ENCODE measurements at regions not wholly inside any gene's neighbourhood (a gene's known extent, or its start where the extent isn't known, plus 50 kb on each side); places are given as distances from the start of the nearest gene placed in this dataset.
"Not testable (repeated sequence)": the region's sequence is repeated elsewhere in the genome, so short reads cannot be mapped to it uniquely, and the experiment has no call there.

DNA sequence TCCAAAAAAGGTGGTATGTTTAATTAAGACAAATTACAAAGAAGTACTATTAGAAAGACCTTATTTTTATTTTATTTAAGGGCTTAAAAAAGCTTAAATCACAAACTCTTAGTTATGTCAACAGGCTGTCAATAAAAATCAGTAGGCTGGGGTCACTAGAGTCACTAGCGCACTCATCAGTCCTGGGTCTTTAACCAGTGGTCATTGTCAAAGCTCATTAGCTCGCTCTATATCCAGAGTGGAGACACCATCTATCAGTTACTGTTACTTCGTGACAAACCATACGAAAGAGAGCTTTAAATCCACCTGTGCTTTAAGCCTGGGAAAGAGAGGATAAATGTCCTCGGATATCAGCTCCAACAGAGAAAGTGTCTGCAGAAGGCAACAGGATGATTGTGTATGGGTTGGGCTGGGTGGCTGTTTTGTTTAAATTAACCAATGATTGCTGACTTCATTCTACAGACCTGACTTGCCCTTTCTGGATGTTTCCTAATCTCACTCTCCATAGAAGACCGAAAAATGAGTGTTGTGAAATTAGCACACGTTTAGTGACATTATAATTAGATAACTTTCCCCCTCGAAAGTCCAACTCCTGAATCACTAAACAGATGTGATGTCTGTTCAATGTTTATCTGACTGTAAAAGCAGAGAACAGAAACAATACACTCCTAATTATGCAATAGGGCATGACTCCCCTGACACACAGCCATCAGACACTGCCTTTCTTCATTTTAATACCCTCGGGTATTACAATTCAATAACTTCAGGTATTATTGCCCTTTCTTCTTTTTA, 123.6 kb upstream of the TNPO1 start:
- peak; percentile 31 for DNase-seq (ENCODE audit: low read depth)

DNA sequence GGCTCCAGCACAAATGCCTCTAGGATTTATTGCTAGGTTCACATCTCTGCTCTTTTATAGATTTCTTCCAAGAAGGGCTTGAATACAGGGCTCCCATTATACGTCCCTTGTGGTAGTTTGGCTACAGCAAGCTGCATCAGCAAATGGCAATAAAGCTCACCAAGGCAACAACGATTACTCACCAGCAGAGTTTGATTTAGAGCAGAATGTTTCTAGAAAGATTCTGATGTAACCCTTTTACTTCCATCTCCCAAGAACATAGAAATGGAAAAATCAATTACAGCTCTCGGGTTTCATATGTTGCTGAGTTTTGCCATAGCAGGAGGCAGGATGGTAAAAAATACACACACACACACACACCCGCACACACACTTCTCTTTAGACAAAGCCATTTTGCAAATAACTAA, 124.2 kb upstream of the TNPO1 start:
- DNase-seq (ENCODE audit: low read depth), result peak; percentile 71

DNA sequence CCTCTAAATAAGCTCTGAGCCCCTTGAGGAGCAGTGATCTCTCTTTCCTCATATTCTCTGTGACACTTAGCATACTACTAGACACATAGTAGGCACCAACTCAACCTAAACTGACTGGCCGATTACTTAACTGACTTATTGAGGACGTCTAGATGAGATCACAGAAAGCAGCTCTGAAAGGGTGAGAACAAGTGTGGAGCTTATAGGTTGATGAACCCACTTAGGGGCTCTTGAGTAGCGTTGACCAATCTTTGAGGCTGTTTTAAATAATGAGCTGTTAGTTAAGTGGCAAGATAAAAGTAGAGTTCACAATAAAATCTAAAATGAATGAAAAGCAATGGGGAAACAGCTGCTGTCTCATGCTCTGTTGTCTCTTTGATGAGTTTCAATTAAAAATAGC, 124.7 kb upstream of the TNPO1 start:
- no peak for DNase-seq (ENCODE audit: low read depth)

DNA sequence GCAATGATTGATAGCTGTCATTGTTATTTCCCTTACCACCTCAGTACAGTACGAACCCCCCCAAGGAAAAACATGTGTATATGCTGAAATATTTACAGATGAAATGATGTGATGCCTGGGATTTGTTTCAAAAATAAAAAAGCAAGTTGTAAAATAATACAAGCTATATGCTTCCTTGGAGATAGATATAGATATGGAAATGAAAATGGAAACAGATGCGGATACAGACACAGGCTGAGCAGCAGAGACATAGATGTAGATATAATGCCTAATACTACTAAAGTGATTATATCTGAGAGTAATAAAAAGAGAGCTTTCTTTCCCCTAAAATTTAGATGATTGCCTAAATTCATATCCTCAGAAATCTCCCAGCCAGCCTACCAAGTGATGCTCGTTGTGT, 127.5 kb upstream of the TNPO1 start:
- no peak for DNase-seq (ENCODE audit: low read depth)

DNA sequence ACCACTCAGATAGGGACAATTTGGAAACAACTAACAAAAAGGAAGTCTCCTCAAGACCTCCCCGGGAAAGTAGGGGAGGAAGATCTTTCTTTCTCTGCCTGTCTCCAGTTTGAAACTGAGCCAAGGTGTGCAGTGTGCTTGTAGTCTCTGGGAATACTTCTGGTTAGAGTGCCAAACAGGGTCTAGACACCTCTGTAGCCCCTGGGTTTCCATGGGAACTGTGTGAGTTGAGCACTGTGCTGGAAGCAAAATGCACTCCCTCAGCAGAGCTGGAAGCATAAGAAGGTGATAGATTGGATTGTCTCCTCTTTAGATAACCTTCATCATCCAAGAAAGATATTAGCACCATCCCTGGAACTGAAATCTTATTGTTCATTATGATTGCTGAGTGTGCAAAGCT, 129.2 kb upstream of the TNPO1 start:
- DNase-seq (ENCODE audit: low read depth), result no peak

DNA sequence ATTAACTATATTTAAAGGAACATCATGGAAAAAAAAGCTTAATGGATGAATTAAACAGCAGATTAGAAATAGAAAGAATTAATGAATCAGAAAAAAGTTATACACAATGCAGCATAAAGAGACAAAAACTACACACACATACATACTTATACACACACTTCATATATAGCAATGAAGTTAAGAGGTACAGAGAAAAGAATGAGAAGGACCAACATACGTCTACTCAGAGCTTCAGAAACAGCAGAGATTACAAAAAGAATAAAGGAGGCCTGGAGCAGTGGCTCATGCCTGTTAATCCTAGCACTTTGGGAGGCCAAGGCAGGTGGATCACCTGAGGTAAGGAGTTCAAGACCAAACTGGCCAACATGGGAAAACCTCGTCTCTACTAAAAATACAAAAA, 133.9 kb upstream of the TNPO1 start:
- no peak for DNase-seq (ENCODE audit: low read depth)

DNA sequence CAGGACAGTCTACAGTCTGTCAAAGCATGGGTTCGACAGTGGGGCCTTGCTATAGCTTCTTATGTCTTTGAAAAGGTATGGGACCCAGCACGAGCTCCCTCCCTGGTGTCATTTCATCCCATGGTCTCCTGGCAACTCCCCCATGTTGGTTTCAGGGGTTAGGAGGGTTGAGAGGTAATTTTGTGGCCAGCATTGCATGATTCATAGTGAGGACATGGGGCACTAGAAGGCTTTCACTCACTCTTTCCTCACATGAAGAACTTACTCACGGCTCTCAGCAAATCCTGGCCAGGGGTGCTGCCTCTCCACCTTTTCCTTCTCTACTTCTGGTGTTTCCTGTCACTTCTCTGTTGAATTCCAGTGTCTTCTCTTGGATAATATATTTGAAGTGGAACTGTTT, 134.7 kb upstream of the TNPO1 start:
- no peak for DNase-seq (ENCODE audit: low read depth)

DNA sequence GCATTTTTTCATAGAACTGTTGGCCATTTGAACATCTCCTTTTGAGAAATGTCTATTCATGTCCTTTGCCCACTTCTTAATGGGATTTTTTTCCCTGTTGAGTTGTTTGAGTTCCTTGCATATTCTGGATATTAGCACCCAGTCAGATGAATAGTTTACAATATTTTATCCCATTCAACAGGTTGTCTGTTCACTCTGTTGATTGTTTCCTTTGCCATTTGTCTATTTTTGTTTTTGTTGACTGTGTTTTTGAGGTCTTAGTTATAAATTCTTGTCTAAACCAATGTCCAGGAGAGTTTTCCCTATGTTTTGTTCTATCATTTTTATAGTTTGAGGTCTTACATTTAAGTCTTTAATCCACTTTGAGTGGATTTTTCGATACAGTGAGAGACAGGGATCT, 139.0 kb upstream of the TNPO1 start:
- no peak for DNase-seq (ENCODE audit: low read depth)

DNA sequence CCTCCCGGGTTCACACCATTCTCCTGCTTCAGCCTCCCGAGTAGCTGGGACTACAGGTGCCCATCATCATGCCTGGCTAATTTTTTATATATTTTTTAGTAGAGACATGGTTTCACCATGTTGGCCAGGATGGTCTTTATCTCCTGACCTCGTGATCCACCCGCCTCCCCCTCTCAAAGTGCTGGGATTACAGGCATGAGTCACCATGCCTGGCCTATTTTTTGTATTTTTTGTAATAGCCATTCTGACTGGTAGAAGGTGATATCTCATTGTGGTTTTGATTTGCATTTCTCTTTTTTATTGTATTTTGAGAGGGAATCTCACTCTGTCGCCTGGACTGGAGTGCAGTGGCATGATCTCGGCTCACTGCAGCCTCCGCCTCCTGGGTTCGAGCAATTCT, 139.6 kb upstream of the TNPO1 start:
- not testable (repeated sequence) for DNase-seq (ENCODE audit: low read depth)

DNA sequence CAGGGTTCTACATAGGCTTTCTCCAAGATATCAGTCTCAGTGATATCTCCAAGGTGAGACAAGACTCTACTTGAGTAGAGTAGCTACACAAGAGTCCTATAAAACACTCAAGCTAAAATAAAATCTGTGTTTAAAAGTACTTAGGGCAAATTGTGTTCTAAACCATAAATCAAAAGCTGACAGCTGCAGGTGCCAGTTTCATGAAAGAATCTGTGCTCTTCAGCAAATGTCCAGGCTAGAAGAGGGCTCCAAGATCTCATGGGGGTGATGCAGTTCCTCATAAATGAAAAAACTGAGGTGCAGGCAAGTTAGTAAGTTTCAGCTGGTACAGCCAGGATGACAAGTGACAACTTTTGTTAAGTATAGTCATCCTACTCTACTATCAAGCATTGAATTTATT, 142.8 kb upstream of the TNPO1 start:
- DNase-seq (ENCODE audit: low read depth), result no peak

DNA sequence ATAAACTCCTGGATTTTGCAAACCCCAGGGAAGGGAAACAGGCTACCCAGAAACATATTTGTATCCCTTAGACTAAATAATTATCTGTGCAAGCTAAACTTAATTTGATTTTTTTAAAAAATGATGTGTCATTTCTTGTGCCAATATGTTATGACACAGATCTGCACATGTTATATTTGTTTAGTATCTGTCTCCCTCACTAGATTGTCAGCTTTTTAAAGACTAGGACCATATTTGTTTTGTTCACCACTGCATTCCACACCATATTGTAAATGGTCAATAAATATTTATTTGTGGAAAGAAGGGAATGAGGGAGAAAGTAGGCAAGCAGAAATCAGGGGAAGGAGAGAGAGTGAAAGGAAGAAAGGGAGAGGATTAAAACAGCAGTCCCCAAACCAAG, 143.3 kb upstream of the TNPO1 start:
- no peak for DNase-seq (ENCODE audit: low read depth)

DNA sequence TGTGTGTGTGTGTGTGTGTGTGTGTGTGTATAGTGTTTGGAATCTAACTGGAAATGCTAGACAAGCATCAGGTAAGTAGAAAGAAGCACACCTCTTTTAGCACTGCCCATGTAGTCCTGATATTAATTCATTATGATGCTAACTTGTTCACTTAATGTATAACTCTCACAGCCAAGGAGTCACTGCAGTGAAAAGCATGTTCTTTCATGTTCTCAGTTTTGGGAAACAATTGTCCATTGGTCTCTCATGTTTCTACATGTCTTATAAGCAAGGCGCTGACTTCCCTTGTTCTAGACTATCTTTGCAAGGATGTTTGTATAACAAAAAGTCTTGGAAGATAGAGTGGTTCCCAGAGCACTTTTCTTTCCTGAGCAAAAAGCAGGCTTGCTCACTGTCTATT, 148.8 kb upstream of the TNPO1 start:
- DNase-seq (ENCODE audit: low read depth), result no peak

DNA sequence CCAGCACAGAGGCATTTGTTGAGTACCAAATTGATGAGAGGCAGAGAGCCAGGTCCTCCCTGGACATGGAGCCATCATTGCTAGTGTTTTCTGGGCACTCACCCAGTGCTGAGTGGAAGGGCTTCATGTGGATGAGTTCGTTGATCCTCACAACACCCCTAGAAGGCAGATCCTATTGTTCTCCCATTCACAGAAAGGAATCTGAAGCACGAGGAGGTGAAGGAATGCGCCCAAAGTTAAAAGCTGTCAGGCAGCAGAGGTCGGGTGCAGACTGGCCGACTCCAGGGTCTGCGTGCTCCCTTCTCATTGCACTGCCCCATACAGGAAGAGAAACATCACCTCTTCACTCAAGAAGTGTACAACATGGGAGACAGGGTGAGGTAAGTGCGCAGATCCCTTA, 153.5 kb upstream of the TNPO1 start:
- no peak for DNase-seq (ENCODE audit: low read depth)

DNA sequence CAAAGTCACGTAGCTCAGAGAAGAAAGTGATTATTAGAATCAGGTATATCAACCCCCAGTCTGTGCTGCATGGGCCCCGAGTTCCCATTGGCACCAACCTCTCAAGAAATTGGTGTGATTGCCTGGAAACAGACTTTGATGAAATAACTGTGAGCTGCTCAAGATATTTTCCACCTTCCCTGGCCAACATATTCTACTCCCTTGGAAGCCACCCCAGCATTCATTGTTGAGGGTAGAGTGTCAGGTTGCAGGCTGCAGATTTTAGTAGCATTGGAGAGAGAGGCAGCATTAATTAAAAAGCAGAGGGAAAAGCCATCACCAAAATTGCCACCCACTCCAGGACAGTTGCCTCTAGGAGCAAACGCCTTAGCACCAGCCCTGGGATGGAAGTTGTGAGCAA, 154.2 kb upstream of the TNPO1 start:
- DNase-seq (ENCODE audit: low read depth), result no peak

DNA sequence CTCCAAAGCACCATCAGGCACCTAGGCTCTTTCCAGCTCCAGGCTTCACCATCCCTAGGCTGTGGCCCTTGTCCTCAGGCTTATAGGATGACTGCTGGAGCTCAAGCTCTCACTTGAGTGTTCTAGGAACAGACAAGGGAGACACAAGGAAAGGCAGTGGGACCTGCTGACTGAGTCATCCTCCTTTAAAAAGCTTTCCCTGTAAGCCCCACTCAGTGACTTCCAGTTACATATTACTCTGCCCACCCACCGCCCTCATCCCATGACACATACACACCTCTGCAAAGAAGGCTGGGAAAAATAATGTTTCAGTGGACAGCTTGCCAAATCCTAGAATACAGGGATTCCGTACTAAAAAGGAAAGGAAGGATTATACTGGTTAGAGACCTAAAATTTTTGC, 154.2 kb upstream of the ZNF366 start:
- DNase-seq (ENCODE audit: low read depth), result no peak

DNA sequence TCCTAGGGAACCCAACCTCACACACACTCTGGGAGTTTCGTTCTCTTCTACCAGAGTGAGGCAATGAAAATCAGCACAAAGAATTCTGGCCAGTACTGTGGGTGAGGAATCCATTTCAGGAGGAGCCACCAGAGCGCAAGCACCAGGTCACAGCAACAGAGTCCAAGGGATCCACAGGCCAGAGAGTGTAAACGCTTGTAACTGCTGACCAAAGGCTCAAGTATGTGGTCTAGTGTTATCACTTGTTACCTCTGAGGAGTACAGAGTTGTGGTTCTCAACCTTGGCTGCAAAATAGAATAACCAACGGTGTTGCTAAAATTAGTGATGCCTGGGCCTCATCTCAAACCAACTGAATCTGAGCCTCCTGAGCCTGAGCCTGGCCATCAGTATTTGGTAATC, 152.5 kb upstream of the ZNF366 start:
- no peak for DNase-seq (ENCODE audit: low read depth)

DNA sequence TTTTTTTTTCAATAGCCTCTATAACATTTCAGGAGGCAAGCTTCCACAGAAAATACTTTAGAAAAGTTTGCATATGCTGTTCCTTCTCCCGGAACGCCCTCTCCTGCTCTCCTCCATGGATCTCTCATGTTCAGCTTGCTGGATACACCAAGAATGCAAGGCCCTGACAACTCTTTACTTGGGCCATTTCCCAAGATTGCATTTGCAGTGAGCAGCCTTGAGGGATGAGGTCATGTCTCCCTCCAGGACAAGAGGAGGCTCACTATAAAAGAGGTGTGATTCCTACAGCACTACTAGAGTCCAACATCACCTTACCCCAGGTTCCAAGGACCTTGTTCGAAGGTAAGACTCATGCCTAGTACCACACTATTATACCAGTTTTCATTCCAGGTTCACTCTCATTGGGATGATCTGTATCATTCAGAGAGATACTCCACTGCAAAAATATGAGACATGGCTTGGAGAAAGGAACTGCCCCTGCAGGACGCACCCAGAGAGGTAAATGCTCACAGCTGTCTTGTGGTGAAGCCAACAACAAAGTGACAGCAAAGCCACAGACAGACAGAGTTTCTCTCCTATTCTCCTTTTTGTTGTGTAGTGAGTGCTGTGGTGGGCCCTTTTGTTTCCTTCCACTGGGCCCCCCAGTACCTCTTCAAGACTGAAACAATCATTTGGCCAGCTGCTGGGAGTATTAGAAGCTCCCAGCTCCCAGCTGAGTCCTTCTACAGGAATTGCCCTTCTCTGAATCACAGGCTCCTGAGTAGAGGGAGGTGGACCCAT, 151.7 kb upstream of the ZNF366 start:
- no peak for DNase-seq (ENCODE audit: low read depth)

DNA sequence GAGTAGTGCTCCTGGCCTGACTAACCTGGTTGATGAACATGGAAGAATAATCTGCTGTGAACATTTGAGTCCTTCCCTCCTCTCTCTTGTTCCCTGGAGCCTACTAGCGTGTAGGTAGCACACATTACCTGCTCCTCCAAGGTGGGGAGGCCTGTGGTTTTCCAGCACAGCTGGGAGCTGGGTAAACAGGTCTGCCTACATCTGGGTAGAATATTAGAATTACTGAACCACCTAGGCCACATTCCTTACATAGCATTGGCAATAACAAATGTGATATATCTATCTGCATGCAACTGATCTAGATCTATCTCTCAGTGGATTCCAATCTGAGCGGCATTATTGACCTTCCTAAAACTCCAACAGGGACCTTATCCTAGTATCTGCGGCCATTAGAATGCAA, 151.0 kb upstream of the ZNF366 start:
- no peak for DNase-seq (ENCODE audit: low read depth)

DNA sequence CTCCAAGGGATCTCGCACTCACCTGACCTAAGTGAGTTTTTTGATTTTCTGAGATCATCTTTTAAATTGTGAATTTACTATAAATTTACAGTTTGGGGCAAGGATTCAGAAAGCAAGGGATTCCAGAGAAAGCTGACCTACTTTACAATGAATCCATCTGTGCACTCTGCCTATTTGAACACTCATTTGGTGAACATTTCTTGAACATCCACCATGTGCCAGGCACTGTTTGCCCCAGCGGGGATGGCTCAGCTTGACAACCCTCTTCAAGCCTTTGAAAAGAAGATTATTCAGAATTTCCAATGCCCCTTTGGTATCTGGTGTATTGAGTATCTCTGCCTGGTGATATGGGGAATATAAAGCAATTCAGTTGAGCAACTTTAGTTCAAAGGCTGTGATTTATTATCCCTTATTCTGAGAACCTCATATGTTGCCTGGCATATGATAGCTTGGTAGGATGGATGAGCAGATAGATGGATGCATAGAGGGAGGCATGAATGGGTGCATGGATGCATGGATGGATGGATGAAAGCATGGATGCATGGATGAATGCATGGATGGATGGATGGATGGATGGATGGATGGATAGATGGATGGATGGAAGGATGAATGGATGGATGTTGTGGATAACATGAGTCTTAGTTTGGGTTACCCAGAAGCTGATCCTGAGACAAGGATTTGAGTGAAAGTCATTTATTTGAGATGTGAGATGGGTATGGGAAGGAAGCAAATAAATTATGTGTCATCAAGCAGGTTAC, 149.7 kb upstream of the ZNF366 start:
- no peak for DNase-seq (ENCODE audit: low read depth)

DNA sequence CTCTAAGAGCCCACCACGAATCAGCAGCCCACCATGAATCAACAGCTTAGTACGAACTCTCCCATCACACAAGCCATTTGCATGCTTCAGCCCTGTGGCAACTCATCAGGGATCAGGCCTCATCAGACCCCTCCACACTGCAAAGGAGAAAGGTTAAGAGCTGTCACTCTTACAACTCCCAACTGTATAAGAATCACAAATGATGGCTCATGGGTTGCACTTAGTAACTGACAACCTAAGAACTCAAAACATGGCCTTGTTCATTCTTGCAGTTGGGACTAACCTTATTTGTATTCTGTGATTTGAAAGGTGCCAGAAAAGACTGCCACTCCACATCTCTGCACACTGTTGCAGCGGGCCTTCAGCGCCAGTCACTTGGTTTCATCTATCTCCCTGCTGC, 149.1 kb upstream of the ZNF366 start:
- no peak for DNase-seq (ENCODE audit: low read depth)

DNA sequence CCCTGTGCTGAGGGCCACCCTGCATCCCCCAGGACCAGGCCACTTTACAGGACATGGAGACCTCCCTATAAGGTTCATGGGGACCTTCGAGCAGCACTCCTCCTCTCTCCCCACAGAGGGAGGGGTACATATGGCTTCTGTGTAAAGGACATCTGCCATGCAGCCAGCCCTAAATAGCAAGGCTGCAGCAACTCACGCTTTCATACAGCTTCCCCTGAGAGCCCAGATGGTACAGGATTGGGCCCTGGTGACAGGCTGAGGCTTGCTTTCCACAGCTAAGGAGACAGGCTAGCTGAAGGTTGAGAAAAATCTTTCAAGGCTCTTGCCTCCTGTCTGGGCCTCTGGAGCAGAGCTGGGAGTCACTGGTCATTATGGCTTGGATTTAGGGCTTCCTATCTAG, 147.0 kb upstream of the ZNF366 start:
- no peak for DNase-seq (ENCODE audit: low read depth)

DNA sequence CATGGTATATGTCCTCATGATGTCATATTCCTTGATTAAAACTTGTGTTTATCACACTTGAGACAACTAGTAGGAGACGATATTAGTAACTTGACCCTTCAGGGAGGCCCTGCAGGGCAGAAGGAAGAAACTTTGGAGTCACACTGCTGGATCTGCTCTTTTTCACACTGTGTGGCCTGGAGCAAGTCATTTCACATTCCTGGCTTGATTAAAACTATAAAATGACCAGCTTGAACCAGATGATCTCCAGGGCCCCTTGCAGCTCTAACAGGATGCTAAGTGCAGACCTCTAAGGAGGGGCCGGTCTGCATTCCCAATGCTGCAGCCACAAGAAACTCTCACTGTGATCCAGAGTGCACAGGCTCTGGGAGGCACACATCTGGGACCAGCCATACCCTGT, 146.4 kb upstream of the ZNF366 start:
- no peak for DNase-seq (ENCODE audit: low read depth)

DNA sequence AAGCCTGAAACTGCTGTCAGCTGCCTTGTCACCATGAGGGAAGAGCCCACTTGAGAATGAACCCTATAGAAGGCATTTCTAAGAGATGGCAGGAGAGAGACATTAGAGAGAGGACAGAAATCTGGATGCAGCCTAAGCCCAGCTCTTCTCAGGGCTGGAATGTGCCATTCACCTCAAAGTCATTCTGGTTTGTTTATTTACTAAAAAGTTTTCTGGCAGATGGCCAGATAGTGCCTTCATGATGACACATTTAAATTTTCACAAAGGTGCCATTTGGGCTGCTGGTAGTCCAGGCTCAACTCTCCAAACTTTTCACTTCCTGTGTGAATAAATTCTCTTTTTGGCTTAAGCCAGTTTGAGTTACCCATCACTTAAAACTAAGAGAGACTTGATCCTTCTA, 144.6 kb upstream of the ZNF366 start:
- DNase-seq (ENCODE audit: low read depth), result no peak
